ENCODE measurements at regions not wholly inside any gene's neighbourhood (a gene's known extent, or its start where the extent isn't known, plus 50 kb on each side); places are given as distances from the start of the nearest gene placed in this dataset.

DNA sequence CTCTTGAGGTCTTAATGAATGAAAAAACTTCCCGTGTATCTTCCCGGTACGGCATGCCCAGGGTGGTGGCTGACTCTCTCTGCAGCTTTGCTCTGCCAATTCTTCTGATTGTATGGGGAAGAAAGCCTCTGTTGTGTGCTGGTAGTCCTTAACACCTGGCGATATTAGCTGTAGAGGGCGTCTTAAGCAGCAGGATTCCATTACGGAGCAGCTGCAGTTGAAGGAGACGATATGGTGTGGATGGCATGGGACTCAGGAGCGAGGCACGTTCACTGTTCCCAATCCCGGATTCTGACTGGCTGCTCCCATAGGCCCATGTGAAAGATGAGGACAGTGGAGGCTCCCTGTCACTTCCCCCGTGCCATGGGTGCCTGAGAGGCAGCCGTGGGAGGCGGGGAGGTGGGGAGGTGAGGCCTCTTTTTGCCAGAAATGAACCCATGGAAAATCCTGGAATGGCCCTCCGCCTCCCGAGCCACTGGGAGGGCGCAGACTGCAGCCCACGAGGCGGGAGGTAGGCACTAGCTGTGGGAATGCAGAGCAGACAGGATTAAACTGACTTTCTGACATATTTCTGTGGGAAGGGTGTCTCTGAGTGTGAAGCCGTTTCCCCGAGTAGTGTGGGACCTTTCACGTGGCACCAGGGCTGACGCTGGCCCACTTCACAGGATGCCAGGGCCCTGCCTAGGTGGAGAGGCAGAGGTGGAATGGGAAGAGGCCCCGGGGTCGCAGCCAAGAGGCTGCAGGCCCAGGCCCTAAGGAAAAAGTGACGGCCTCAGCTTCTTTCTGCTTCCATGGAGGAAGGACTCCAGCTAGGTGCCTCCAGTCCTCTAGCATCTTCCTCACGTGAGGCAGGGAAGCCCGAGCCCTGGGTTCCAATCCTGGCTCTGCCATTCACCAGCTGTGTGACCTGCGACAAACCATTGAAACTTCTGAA is 121.4 kb upstream of the CD82 start:
- Mint-ChIP-seq H3K4me3 (no peak overlapping the region), H3K9me3 (peaks cover 4% of the 10 kb centered on the region), H3K36me3 (peaks cover 2% of the 10 kb centered on the region), H3K27ac (no peak overlapping the region), H3K27me3 (peaks cover 9% of the 10 kb centered on the region), H3K4me1 (peaks cover 5% of the 10 kb centered on the region)
- ATAC-seq (ENCODE audit: low read depth) (no peak), DNase-seq (ENCODE audit: low spot score in 2 of 2) (no peak)

- H3K4me1 Mint-ChIP-seq, result peaks cover 5% of the 10 kb centered on the region
- H3K4me3 Mint-ChIP-seq, result no peak overlapping the region
- no peak for DNase-seq (ENCODE audit: low spot score in 2 of 2)
- H3K9me3 Mint-ChIP-seq, result peaks cover 2% of the 10 kb centered on the region
- H3K27me3 Mint-ChIP-seq, result peaks cover 8% of the 10 kb centered on the region
- no peak for ATAC-seq (ENCODE audit: low read depth)
- no peaks in the 10 kb centered on the region for H3K36me3 Mint-ChIP-seq
- H3K27ac Mint-ChIP-seq, result no peak overlapping the region
Observed at GRCh38 chr11:44444770-44445321, 120.6 kb upstream of the CD82 start.

GRCh38 chr11:44445500-44446365 is 119.7 kb upstream of the CD82 start:
- Mint-ChIP-seq H3K36me3 (no peaks in the 10 kb centered on the region), H3K27me3 (peaks cover 6% of the 10 kb centered on the region), H3K4me1 (peaks cover 5% of the 10 kb centered on the region), H3K4me3 (no peak overlapping the region), H3K9me3 (peaks cover 2% of the 10 kb centered on the region), H3K27ac (no peak overlapping the region)
- no peak for ATAC-seq (ENCODE audit: low read depth)
- no peak for DNase-seq (ENCODE audit: low spot score in 2 of 2)

- DNase-seq (ENCODE audit: low spot score in 2 of 2), result no peak
Observed at GRCh38 chr11:44446366-44446762, 119.1 kb upstream of the CD82 start.

DNA sequence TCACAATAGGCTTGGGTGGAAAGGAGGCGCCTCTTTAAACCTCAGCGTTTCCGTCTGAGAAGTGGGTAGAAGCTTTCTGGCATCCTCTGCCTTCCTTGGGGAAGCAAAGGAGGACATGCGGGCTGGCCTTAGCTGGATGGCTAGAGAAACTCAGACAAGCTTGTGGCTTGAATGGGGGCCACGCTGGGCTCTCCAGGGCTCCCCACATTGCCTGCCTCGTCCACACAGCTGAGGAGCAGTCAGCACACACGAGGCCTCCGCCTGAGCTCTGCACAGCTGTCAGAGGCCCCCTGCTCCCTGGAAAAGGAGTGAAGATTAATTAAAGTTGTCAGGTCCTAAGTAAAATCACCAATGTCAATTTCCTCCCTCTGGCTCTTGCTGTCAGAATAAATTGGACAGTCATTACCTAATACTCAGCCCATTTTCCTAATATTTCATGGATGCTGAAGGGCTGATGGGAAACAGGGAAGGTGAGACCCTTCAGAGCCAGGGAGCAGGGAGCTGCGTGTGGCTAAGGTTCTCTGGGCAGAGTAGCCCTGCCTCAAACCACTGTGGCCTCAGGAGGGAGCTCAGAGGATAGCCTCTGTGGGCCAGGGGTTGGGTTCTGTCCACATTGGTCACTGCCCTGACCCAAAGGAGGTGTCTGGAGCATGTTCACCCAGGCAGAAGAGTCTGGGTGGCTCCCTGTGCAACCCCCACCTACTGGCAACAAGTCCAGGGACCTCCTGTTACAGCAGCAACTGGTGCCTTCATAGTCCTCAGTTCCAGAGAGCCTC is 118.3 kb upstream of the CD82 start:
- peaks cover 2% of the 10 kb centered on the region for H3K9me3 Mint-ChIP-seq
- ATAC-seq (ENCODE audit: low read depth) (no peak), DNase-seq (ENCODE audit: low spot score in 2 of 2) (no peak)
- peaks cover 6% of the 10 kb centered on the region for H3K27me3 Mint-ChIP-seq
- H3K4me1 Mint-ChIP-seq, result peaks cover 5% of the 10 kb centered on the region
- no peak overlapping the region for H3K4me3 Mint-ChIP-seq
- H3K36me3 Mint-ChIP-seq, result no peaks in the 10 kb centered on the region
- H3K27ac Mint-ChIP-seq, result no peak overlapping the region

More at GRCh38 chr11:44446366-44446762, 119.1 kb upstream of the CD82 start:
- H3K4me3 Mint-ChIP-seq, result no peak overlapping the region
- H3K27me3 Mint-ChIP-seq, result peaks cover 6% of the 10 kb centered on the region
- H3K27ac Mint-ChIP-seq, result no peak overlapping the region
- H3K36me3 Mint-ChIP-seq, result no peaks in the 10 kb centered on the region
- no peak for ATAC-seq (ENCODE audit: low read depth)
- H3K4me1 Mint-ChIP-seq, result peaks cover 5% of the 10 kb centered on the region
- H3K9me3 Mint-ChIP-seq, result peaks cover 2% of the 10 kb centered on the region

- Mint-ChIP-seq H3K4me3 (no peak overlapping the region), H3K27ac (no peak overlapping the region), H3K36me3 (no peaks in the 10 kb centered on the region), H3K9me3 (no peaks in the 10 kb centered on the region), H3K27me3 (peaks cover 4% of the 10 kb centered on the region), H3K4me1 (peaks cover 3% of the 10 kb centered on the region)
- DNase-seq (ENCODE audit: low spot score in 2 of 2), result no peak
- ATAC-seq (ENCODE audit: low read depth), result no peak
Observed at GRCh38 chr11:44450295-44450932, 115.0 kb upstream of the CD82 start.

DNA sequence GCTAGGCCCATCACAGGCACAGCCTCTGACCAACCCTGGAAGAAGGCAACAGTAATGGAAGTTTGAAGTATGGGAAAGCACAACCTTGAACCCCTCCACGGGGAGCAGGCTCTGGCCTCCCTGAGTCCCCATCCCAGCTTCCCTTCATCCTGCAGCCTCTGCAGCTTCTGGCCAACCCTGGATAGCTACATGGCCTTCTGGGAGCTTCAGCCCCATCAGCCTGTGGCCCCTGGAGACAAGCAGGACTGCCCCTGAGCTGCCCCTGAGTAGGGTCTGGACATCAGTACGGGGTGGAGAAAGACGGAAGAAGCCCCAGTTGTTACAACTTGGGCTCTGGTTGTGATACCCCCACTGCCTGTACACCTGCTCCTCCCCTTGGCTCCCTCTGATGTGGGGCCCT is 113.8 kb upstream of the CD82 start:
- H3K36me3 Mint-ChIP-seq, result no peaks in the 10 kb centered on the region
- H3K27ac Mint-ChIP-seq, result no peak overlapping the region
- H3K4me1 Mint-ChIP-seq, result no peaks in the 10 kb centered on the region
- H3K9me3 Mint-ChIP-seq, result no peaks in the 10 kb centered on the region
- ATAC-seq (ENCODE audit: low read depth), result no peak
- no peak for DNase-seq (ENCODE audit: low spot score in 2 of 2)
- no peak overlapping the region for H3K4me3 Mint-ChIP-seq
- H3K27me3 Mint-ChIP-seq, result peaks cover 2% of the 10 kb centered on the region

GRCh38 chr11:44452827-44453572 is 112.5 kb upstream of the CD82 start:
- ATAC-seq (ENCODE audit: low read depth), result no peak
- Mint-ChIP-seq H3K27me3 (peaks cover 2% of the 10 kb centered on the region), H3K9me3 (no peaks in the 10 kb centered on the region), H3K27ac (no peak overlapping the region), H3K36me3 (no peaks in the 10 kb centered on the region), H3K4me3 (no peak overlapping the region), H3K4me1 (no peaks in the 10 kb centered on the region)
- no peak for DNase-seq (ENCODE audit: low spot score in 2 of 2)

GRCh38 chr11:44453871-44454270 is 111.6 kb upstream of the CD82 start:
- H3K9me3 Mint-ChIP-seq, result no peaks in the 10 kb centered on the region
- no peaks in the 10 kb centered on the region for H3K4me1 Mint-ChIP-seq
- H3K27me3 Mint-ChIP-seq, result peaks cover 2% of the 10 kb centered on the region
- DNase-seq (ENCODE audit: low spot score in 2 of 2) (no peak), ATAC-seq (ENCODE audit: low read depth) (no peak)
- H3K4me3 Mint-ChIP-seq, result no peak overlapping the region
- no peaks in the 10 kb centered on the region for H3K36me3 Mint-ChIP-seq
- H3K27ac Mint-ChIP-seq, result no peak overlapping the region

DNA sequence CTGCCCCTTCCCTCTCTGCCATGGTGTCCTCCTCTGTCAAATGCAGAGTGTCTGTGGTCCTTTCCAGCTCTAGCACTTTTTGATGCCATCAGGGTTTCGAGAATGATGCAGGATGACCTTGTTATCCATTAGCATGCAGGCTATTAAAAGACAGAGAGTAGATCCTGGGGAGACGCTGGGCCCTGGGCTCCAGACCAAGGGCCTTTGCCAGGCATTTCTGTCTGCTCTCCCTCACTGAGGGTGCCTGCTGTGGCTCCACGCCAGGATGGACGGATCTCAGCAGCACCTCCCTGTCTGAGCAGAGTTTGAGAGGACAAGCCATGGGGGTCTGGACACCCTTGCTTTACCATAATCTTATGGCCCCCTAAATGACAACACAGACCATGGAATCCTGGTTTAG is 110.8 kb upstream of the CD82 start:
- Mint-ChIP-seq H3K9me3 (no peaks in the 10 kb centered on the region), H3K4me3 (no peak overlapping the region), H3K27me3 (peaks cover 1% of the 10 kb centered on the region), H3K36me3 (no peaks in the 10 kb centered on the region), H3K27ac (no peak overlapping the region), H3K4me1 (no peaks in the 10 kb centered on the region)
- no peak for DNase-seq (ENCODE audit: low spot score in 2 of 2)
- ATAC-seq (ENCODE audit: low read depth), result no peak

DNA sequence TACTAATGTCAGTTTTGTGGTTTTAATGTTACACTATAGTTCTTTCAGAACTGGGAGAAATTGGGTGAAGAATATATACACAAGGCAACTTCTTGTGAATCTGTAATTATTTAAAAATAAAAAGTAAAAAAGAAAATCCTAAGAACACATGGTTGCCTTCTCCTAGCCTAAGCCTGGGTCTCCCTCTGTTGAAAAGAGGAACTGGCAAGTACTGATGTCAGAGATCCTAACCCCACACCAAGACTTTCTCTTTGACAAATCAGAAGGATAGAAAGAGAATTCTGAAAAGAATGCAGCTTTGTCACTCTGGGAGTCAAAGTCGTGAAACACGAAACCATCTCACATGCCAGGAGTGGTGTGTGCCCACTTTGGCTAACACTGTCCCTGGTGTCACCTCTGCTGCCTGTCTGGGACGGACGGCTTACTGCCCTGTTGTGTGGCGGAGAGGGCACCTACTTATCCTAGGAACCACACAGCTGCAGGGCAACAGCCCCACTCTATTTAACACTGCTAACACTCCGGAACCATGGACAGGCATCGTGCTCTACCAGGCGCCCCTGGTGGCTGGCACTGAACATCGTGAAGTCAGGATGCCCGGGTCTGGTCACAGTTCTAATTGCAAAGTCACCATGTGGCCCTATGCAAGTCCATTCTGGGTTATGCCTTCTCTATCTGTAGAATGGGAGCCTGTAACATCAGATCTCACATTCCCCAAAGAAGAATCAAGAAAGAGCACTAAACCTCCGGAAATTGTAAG is 108.7 kb upstream of the CD82 start:
- H3K9me3 Mint-ChIP-seq, result no peaks in the 10 kb centered on the region
- H3K4me3 Mint-ChIP-seq, result no peak overlapping the region
- ATAC-seq (ENCODE audit: low read depth) (no peak), DNase-seq (ENCODE audit: low spot score in 2 of 2) (no peak)
- peaks cover 2% of the 10 kb centered on the region for H3K36me3 Mint-ChIP-seq
- H3K27me3 Mint-ChIP-seq, result peaks cover 5% of the 10 kb centered on the region
- no peak overlapping the region for H3K27ac Mint-ChIP-seq
- no peaks in the 10 kb centered on the region for H3K4me1 Mint-ChIP-seq

DNA sequence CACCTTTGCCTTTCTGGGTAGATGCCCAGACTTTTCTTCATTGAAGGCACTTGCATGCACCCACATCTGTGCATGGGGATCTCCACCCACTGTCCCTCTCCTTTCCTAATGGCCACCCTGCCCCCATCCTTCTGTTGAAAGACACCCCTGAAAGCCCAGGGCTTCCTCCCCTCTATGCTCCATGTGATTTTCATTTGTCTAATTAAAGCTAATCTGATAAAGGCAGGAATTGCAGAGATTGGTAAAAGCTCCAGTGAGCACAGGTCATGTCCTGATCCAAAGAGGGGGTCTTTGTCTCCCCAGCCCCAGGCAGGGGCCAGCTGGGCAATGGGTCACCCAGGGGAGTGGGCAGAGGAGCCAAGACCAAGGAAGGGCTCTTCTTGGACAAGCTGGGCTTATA is 107.6 kb upstream of the CD82 start:
- no peaks in the 10 kb centered on the region for H3K4me1 Mint-ChIP-seq
- no peak for DNase-seq (ENCODE audit: low spot score in 2 of 2)
- no peak overlapping the region for H3K4me3 Mint-ChIP-seq
- peaks cover 2% of the 10 kb centered on the region for H3K36me3 Mint-ChIP-seq
- H3K9me3 Mint-ChIP-seq, result no peaks in the 10 kb centered on the region
- H3K27me3 Mint-ChIP-seq, result peaks cover 5% of the 10 kb centered on the region
- H3K27ac Mint-ChIP-seq, result no peak overlapping the region
- no peak for ATAC-seq (ENCODE audit: low read depth)

All from memory B cell (primary cell).